ENCODE measurements at regions not wholly inside any gene's neighbourhood (a gene's known extent, or its start where the extent isn't known, plus 50 kb on each side); places are given as distances from the start of the nearest gene placed in this dataset.

DNA sequence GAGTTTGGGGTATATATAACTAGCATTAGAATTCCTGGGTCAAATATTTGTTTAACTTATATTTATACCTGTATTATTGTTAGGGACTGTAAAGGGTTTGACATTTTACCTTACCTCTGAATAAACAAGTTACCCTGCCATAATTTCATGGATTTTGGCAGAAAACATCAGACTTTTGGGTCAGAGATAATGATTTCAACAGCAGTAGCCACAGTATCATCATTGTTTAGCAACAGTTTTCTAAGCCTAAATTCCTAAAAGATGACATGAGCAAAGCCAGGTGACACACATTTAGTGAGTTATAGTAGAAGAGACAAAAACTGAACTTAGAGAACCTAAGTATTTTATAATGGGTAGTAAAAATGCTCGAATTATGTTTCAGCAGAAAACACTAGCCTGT, 954.4 kb downstream of the TRHDE start:
- TF ChIP-seq, protein P1, sequence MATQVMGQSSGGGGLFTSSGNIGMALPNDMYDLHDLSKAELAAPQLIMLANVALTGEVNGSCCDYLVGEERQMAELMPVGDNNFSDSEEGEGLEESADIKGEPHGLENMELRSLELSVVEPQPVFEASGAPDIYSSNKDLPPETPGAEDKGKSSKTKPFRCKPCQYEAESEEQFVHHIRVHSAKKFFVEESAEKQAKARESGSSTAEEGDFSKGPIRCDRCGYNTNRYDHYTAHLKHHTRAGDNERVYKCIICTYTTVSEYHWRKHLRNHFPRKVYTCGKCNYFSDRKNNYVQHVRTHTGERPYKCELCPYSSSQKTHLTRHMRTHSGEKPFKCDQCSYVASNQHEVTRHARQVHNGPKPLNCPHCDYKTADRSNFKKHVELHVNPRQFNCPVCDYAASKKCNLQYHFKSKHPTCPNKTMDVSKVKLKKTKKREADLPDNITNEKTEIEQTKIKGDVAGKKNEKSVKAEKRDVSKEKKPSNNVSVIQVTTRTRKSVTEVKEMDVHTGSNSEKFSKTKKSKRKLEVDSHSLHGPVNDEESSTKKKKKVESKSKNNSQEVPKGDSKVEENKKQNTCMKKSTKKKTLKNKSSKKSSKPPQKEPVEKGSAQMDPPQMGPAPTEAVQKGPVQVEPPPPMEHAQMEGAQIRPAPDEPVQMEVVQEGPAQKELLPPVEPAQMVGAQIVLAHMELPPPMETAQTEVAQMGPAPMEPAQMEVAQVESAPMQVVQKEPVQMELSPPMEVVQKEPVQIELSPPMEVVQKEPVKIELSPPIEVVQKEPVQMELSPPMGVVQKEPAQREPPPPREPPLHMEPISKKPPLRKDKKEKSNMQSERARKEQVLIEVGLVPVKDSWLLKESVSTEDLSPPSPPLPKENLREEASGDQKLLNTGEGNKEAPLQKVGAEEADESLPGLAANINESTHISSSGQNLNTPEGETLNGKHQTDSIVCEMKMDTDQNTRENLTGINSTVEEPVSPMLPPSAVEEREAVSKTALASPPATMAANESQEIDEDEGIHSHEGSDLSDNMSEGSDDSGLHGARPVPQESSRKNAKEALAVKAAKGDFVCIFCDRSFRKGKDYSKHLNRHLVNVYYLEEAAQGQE (IDR thresholded peaks at IDR 0.05; ENCODE audit: unreplicated experiment), result no peak
- TF ChIP-seq, protein P2, sequence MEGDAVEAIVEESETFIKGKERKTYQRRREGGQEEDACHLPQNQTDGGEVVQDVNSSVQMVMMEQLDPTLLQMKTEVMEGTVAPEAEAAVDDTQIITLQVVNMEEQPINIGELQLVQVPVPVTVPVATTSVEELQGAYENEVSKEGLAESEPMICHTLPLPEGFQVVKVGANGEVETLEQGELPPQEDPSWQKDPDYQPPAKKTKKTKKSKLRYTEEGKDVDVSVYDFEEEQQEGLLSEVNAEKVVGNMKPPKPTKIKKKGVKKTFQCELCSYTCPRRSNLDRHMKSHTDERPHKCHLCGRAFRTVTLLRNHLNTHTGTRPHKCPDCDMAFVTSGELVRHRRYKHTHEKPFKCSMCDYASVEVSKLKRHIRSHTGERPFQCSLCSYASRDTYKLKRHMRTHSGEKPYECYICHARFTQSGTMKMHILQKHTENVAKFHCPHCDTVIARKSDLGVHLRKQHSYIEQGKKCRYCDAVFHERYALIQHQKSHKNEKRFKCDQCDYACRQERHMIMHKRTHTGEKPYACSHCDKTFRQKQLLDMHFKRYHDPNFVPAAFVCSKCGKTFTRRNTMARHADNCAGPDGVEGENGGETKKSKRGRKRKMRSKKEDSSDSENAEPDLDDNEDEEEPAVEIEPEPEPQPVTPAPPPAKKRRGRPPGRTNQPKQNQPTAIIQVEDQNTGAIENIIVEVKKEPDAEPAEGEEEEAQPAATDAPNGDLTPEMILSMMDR (conservative IDR thresholded peaks at IDR 0.05; ENCODE audit: low read depth in 2 of 2), result no peak
- TF ChIP-seq EZH2 (IDR thresholded peaks at IDR 0.05; ENCODE audit: low read depth, unreplicated experiment), result no peak
- no peak for TF ChIP-seq NANOG (IDR thresholded peaks at IDR 0.05; ENCODE audit: borderline replicate concordance)
- TF ChIP-seq POLR2AphosphoS5 (IDR thresholded peaks at IDR 0.05; ENCODE audit: low read depth), result no peak
- TF ChIP-seq, protein P3, sequence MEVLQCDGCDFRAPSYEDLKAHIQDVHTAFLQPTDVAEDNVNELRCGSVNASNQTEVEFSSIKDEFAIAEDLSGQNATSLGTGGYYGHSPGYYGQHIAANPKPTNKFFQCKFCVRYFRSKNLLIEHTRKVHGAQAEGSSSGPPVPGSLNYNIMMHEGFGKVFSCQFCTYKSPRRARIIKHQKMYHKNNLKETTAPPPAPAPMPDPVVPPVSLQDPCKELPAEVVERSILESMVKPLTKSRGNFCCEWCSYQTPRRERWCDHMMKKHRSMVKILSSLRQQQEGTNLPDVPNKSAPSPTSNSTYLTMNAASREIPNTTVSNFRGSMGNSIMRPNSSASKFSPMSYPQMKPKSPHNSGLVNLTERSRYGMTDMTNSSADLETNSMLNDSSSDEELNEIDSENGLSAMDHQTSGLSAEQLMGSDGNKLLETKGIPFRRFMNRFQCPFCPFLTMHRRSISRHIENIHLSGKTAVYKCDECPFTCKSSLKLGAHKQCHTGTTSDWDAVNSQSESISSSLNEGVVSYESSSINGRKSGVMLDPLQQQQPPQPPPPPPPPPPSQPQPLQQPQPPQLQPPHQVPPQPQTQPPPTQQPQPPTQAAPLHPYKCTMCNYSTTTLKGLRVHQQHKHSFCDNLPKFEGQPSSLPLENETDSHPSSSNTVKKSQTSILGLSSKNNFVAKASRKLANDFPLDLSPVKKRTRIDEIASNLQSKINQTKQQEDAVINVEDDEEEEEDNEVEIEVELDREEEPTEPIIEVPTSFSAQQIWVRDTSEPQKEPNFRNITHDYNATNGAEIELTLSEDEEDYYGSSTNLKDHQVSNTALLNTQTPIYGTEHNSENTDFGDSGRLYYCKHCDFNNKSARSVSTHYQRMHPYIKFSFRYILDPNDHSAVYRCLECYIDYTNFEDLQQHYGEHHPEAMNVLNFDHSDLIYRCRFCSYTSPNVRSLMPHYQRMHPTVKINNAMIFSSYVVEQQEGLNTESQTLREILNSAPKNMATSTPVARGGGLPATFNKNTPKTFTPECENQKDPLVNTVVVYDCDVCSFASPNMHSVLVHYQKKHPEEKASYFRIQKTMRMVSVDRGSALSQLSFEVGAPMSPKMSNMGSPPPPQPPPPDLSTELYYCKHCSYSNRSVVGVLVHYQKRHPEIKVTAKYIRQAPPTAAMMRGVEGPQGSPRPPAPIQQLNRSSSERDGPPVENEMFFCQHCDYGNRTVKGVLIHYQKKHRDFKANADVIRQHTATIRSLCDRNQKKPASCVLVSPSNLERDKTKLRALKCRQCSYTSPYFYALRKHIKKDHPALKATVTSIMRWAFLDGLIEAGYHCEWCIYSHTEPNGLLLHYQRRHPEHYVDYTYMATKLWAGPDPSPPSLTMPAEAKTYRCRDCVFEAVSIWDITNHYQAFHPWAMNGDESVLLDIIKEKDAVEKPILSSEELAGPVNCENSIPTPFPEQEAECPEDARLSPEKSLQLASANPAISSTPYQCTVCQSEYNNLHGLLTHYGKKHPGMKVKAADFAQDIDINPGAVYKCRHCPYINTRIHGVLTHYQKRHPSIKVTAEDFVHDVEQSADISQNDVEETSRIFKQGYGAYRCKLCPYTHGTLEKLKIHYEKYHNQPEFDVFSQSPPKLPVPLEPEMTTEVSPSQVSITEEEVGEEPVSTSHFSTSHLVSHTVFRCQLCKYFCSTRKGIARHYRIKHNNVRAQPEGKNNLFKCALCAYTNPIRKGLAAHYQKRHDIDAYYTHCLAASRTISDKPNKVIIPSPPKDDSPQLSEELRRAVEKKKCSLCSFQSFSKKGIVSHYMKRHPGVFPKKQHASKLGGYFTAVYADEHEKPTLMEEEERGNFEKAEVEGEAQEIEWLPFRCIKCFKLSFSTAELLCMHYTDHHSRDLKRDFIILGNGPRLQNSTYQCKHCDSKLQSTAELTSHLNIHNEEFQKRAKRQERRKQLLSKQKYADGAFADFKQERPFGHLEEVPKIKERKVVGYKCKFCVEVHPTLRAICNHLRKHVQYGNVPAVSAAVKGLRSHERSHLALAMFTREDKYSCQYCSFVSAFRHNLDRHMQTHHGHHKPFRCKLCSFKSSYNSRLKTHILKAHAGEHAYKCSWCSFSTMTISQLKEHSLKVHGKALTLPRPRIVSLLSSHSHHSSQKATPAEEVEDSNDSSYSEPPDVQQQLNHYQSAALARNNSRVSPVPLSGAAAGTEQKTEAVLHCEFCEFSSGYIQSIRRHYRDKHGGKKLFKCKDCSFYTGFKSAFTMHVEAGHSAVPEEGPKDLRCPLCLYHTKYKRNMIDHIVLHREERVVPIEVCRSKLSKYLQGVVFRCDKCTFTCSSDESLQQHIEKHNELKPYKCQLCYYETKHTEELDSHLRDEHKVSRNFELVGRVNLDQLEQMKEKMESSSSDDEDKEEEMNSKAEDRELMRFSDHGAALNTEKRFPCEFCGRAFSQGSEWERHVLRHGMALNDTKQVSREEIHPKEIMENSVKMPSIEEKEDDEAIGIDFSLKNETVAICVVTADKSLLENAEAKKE (CRISPR knock-in tag; IDR thresholded peaks at IDR 0.05), result no peak
- TF ChIP-seq EZH2phosphoT487 (IDR thresholded peaks at IDR 0.05; ENCODE audit: unreplicated experiment), result no peak
- no peak for TF ChIP-seq STAT1 (IDR thresholded peaks at IDR 0.05; ENCODE audit: unreplicated experiment)
- TF ChIP-seq, protein P4, sequence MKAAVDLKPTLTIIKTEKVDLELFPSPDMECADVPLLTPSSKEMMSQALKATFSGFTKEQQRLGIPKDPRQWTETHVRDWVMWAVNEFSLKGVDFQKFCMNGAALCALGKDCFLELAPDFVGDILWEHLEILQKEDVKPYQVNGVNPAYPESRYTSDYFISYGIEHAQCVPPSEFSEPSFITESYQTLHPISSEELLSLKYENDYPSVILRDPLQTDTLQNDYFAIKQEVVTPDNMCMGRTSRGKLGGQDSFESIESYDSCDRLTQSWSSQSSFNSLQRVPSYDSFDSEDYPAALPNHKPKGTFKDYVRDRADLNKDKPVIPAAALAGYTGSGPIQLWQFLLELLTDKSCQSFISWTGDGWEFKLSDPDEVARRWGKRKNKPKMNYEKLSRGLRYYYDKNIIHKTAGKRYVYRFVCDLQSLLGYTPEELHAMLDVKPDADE (IDR thresholded peaks at IDR 0.05), result no peak

Measured in GM23338 (cell line).